ENCODE measurements at regions not wholly inside any gene's neighbourhood (a gene's known extent, or its start where the extent isn't known, plus 50 kb on each side); places are given as distances from the start of the nearest gene placed in this dataset.
A peak's percentile ranks its signal among the peaks of the same experiment; 100 is the strongest.

DNA sequence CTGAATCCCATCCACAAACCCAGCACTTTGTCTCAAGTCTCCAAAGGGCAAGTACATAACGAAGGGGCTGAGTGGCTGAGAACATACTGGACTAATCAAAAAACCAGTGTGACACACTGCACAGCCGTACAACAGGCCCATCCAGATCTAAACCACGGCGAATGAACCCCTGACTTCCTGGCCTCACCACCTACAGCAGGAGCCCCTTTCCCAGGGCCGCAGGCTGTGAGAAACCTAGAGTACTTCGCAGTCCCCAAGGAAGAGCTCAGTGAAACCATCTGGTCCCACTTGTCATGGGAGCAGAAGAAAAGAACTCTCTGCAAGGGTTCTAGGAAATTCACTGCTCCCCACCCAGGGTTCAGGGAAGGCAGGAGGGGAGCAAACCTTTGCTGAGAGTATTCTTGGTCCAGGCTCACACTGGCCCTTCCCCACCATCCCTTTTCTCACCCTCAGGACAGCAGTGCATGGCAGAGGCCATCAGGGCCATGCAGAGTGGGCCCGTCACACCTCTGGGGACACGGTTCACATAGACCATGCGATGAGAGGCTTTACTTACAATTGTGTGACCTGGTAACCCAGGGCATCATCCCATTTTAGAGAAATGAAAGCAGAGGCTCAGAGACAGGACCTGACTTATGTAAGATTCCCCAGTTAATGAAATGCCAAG is 192.8 kb downstream of the BCL11B start:
- no peak for ATAC-seq

DNA sequence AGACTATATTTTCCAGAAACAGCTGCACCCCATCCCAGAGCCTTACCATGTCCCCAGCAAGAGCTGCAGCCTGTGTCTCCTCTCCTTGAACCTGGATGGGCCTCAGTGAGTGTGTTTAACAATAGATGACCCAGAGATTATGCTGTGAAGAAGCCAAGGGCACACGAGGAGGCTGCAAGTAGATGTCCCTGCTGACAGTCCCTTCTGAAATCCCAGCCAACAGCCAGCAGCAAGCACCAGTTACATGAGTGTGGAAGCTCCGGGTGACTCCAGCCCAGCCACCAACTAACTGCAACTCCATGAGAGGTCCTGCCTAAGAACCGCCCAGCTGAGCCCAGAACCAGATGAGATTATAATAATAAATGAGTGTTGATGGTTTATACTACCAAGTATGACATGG is 191.7 kb downstream of the BCL11B start:
- ATAC-seq, result no peak

DNA sequence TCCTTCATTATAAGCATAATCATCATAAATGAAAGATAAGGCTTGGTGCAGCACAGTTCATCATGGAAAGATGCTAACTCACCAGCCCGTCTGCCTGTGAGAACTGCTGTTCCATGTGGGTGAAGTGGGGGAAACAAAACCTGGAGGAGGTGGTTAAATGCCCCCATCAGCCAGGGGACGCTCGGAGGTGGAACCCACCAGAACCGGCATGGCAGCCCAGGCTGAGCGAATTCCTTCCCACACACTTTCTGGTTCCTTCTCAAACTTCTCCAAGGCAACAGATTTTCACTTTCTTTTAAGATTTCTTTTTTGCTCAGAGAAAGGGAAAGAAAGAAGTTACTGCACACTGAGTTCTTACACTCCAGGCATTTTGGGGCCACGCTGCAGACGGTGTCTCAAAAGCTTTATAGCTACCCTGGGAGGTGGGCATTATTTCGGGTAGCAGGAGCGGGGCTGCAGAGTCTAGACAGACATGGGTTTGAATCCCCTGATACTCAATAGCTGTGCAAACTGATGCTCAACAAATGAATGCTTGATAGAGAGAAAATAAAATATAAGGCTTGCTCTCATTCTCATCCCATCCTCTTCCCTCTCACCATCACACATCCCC is 190.7 kb downstream of the BCL11B start:
- no peak for ATAC-seq

DNA sequence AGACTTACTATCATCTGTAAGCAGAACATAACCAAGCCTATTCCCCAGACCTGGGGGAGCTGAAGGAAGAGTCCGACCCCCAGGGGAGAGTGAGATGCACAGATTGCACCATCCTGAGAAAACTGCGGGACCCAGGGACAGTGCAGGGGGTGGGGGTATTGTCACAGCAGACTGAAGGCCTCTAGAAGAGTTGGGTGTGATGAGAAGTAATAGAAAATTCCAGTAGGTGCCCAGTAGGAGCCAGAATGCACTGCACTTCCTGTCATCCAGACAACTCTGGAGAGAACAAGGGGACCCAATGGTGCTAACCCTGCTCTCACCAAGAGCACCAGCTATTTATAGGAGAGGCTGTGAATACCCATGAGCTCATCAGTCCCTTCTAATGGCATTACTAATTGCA is 190.1 kb downstream of the BCL11B start:
- no peak for ATAC-seq

DNA sequence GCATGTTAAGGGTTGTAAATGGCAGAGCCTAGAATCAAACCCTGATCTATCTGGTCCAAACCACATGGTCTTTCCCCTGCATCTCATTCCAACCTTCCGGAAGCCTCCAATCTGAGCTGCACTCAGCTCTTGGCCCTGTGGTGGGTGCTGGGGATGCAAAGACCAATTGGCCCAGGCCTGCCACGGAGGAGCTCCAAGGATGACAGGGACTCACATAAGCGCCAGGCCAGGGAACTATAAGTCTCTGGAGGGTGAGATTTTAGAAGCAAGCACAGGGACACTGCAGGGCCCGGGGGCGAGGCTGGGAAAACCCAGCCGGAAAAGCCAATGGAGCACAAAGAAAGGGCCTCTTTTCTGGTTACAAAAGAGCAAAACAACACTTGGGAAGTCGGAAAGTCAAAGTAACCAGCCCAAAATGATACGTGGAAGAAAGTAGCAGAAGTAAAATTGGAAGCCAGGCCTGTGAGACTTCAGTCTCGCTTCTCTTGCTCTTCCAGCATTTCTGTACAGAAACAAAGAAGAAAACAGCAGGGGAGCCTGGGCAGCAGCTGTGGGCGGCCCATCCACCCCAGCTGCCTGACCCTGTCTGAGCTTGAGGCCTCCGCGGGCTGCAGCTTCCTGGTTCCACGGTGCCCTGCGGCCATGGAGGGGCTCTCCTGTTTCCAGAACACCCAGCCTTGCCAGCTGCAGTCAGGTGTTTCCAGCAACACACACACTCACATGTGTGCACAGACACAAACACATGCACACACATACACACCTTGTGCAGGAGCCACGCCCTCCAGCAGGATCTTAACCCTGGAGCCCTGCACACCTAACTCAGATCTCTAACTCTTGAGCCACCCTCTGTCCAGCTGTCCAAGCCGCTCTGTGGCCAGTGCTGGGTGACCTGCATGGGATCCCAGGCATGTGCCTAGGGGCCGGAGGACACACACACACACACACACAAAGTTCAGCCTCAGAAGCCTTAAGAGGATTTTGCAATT is 178.2 kb downstream of the BCL11B start:
- ATAC-seq, result peak; percentile 42

DNA sequence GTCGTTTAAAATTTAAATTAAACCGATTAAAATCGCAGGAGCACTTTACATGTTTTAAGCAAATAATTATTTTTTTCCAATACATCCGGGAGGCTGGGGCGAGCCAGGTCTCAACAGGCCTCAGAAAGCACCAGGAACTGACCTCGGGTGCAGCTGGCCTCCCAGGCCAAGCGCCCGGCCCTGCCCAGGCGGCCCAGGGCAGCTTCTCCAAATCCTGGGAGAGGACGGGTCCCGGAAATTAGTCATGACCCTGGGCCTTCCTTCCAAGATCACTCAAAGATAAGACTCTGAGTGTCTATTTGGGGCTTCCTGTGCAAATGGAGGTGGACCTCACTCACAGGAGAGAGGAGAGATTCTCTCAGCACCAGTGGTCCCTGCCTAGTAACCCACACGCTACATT is 177.1 kb downstream of the BCL11B start:
- ATAC-seq, result no peak

DNA sequence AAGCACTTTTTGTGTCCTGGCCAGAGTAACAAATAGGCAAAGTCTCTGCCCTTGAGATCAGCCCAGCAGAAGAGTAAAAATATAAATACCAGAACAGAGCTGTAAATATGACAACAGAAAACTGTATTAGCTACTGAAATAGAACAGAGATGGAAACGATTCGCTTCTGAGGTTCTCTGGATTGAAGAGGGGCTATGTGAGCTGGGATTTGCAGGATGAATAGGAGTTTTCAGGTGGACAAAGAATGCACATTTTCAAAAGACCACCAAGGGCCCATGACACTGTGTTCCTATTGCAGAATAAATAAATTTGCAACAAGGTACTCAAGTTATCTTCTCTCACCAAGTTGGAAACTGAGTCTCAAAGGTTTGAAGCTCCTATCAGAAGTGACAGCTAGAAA is 176.6 kb downstream of the BCL11B start:
- ATAC-seq, result no peak

DNA sequence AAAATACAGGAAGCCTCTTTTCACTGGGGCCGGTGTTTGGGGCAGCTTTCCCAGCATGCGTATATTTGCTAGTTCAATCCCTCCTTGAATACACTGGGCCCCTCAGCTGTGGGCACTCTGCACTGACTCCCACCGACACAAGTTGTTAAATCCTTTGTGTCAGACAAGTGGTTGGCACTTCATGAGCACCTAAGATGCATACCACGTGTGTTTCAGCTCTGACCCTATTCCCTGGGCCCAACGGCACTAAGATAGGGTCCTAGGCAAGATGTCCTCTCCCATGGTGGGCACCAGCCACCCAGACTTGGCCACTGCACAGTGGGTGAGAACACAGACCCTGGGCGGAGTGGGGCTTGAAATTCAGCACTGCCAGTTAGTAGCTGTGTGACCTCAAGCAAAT is 173.8 kb downstream of the BCL11B start:
- no peak for ATAC-seq

DNA sequence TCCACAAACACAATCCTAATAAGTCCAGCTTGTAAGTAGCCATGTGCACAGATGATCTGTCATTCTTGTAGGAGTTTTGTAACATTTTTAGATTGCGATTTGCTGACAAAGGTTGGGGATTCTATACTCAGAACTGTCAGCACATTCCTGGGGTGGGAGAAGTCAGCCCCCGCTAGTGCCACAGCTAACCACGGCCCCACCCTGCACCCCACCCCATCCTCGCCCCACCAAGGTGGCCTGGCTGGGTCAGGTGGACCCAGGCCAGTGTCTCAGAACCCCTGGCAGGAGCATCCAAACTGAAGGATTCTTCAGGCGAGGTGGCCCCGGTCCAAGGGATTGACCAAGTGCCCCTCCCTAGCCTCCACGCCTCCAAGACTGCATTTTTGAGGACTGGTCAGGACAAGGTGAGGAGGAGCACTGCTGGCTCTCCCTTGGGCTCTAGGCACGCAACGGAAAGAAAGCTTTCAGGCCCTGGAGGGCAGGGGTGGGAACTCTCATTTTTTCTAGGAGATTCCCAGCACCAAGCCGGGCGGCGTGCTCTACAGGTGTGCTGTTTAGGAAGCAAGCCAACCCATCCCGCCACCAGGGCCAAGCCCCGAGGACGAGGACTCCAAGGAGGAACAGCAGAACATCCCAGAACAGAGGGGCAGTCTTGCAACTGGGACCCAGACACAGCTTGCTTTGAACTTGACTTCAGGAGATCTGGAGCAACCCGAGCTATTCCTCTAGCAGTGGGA is 172.8 kb downstream of the BCL11B start:
- peak; percentile 64 for ATAC-seq

DNA sequence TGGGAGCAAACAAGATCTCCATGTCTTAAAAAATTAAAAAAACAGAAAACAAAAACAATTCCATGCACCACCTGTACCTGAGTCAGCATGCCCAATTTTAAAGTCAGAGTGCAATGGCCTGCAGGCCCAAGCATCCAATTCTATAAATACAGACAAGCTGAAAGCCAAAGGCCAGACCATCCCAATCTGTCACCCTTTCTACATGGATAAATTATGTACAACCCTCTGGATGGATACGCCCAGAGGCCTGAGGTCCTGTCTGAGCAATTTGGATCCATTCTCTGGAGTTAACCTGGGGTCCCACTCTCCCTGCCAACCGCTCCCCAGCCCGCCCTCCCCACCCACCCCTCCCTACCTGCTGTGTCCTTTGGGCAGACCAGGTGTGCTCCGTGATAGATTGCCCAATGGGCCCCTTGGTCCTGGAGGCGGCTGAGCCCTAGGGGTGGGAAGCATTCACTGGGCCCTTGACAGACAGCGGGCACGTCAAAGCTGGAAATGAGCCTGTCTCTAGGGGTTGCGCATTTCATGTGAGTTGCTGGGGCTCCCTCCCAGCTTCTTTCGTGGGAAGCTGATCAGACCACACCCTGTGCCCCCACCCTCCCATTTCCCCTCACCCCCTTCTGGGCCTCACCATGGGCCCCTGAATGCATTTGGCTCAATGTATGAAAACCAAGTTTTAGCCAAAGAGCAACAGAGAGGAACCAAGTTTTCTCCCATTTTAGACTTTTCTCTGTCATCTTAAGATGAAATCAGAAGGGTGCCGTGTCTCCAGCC is 171.3 kb downstream of the BCL11B start:
- ATAC-seq, result no peak

DNA sequence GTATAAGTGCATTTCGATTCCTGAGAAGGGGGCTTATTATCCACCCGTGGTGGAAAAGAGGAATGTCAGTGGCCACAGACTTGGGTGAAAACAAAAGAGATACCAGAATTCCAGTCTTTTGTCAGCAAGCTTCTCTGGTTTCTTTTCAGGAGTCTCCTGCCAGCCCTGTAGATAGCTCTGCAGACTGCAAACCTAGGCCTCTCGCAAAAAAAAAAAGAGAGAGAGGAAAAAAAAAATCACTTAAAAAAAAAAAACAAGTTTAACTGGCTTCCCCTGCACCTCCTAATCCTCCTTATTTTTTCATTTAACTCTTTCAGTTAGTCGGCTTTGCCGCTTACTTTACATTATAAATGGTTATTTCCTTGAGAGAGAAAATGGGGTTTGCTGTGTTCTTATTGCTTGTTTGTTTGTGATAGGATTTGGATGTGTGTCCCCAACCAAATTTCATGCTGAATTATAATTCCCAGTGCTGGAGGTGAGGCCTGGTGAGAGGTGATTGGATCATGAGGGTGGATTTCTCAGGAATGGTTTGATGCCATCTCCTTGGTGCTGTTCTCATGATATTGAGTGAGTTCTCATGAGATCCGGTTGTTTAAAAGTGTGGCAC is 170.0 kb downstream of the BCL11B start:
- ATAC-seq, result peak; percentile 34

DNA sequence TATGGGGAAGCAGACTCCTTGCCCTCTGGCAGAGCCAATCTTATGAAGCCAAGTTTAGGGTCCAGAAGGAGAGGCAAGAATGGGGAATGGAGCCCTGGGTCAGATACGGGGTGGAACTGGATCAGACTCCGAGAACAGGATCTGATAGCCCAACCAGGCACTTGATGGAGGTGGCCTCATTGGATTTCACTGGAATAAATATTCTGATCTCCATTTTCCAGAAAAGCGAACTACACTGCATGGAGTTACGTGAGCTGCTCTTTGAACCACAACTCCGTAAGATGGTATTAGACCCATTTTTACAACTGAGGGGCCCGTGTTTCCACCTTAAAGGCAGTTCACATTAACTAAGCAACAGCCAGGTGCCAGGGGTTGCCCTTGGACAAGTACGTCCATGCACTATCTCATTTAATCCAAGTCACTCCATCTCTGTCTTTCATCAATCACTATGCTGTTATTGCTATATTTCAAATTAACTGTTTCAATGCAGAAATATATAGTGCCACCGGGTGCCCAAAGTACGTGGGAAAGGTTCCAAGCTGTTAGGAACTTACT is 155.2 kb downstream of the BCL11B start:
- ATAC-seq, result no peak

DNA sequence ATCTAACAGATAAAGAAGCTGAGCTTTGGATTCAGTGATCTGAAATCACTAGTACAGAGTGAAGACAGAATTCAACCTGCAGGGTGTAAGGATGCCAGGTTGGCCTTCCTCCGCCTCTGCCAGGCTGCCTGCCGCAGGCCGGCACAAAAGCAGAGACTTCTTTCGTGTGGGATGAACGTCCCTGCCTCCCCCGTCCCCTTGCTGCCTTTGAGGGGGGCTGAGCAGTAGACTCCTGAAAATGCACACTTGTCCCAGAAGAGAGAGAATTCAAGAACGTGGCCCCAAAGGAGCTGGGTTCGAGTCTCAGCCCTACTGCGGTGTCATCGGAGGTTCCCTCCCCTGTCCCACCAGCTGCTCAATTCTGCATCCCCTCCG is 154.3 kb downstream of the BCL11B start:
- ATAC-seq, result no peak

DNA sequence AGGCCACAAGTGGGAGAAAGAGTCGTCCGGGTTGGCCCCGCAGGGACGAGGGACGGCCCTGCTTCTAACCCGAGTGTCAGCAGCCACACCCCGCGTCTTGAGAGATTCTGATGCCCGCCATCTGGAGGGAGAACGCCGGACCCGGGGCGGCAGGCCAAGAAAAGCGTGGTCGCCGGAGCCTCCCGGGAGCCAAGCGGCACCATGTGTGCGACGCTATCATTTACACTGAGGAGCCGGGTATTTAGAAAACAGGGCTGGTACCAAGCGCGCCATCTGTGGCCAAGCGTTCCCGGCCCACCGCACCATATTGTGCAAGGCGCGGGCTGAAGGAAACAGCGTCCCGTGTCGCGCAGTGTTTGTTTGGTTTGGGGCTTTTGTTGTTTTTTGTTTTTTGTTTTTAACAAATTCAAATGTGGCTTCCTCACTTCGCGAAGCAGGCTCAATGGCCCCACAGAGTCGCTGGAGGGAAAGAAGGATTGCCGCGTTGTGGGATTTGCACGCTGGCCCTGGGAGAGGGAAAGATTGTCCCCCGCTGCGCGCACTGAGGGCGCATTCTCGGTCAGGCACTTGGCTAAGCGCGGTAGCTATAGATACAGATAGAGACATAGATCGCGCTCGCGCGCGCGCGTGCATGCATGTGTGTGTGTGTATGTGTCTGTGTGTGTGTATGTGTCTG is 153.8 kb downstream of the BCL11B start:
- ATAC-seq, result no peak

DNA sequence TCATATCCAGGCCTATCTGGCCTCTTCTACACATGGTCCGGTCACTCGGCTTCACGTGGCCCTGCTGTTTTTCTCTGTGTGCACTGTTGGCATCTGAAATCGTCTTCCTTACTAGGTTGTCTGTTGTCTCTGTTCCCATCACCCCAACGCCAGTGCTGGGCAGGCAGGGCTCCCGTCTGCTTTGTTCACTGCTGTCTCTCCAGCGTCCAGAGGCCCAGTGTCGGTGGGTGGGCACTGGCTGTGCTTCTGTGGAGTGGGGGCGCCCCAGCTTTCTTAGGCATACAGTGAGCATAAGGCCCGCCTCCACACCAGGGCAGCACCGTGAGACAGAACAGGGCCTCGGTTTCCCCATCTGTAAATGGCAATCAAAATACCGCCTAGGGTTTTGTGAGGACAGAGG is 153.1 kb downstream of the BCL11B start:
- ATAC-seq, result no peak
